ENCODE measurements at regions not wholly inside any gene's neighbourhood (a gene's known extent, or its start where the extent isn't known, plus 50 kb on each side); places are given as distances from the start of the nearest gene placed in this dataset.

DNA sequence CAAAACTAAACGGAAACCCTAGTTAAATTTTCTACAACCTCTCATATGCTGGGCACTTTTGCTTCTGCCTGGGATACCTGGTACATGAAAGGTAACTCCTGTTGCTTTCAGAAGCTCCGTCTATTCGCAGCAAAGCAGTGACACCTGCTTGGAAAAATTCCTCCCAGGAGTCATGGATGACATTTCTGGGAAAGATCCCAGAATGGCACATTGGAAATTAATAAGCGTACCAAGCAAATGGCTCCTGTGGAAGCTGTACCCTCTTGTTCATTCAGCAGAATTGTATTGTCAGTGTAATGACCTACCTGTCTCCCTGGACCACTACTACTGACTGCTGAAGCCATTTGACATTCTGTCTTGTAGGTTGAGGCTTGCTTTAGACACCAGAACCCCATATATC is 349.7 kb upstream of the NOCT start:
- TF ChIP-seq, protein P1, sequence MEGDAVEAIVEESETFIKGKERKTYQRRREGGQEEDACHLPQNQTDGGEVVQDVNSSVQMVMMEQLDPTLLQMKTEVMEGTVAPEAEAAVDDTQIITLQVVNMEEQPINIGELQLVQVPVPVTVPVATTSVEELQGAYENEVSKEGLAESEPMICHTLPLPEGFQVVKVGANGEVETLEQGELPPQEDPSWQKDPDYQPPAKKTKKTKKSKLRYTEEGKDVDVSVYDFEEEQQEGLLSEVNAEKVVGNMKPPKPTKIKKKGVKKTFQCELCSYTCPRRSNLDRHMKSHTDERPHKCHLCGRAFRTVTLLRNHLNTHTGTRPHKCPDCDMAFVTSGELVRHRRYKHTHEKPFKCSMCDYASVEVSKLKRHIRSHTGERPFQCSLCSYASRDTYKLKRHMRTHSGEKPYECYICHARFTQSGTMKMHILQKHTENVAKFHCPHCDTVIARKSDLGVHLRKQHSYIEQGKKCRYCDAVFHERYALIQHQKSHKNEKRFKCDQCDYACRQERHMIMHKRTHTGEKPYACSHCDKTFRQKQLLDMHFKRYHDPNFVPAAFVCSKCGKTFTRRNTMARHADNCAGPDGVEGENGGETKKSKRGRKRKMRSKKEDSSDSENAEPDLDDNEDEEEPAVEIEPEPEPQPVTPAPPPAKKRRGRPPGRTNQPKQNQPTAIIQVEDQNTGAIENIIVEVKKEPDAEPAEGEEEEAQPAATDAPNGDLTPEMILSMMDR (IDR thresholded peaks at IDR 0.05) = no peak
- TF ChIP-seq POLR2AphosphoS5 (IDR thresholded peaks at IDR 0.05) = no peak
